ENCODE measurements at regions not wholly inside any gene's neighbourhood (a gene's known extent, or its start where the extent isn't known, plus 50 kb on each side); places are given as distances from the start of the nearest gene placed in this dataset.

DNA sequence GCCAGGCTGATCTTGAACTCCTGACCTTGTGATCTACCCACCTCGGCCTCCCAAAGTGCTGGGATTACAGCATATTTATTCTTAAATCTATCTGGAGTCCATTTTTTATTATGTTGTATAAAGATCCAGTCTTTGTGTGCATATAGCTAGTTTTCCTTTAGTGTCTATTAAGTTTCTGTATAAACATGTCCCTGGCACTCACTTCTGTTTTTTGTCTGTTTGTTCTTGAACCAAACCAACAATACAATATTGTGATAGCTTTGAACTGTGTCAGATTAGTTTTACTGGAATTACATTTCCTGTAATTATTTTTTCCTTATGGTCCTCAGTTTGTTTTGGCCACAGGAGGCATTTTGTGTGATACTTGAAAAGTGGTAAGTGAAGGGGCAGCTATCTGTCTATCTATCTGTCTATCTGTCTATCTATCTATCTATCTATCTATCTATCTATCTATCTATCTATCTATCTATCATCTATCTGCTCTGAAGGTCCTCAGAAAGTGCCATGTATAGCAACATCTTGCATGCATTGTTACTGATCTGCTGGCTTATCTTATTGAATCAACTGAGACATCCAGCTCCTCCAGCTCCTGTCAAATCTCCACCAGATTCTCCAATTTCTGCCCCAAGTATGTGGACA, 70.9 kb upstream of the ACVR1 start:
- H3K27me3 ChIP-seq (ENCODE audit: control insufficient read depth in 2 of 2, insufficient read depth in 1 of 2, low read length in 1 of 2): no peaks in the 10 kb centered on the region
- no peak overlapping the region for H3K27ac ChIP-seq (ENCODE audit: low read depth in 1 of 2, low read length in 1 of 2)
- no peak overlapping the region for H3K4me3 ChIP-seq (ENCODE audit: low read length in 2 of 2)
- H3K36me3 ChIP-seq (ENCODE audit: control insufficient read depth in 2 of 2, insufficient read depth in 2 of 2, low read length in 1 of 2): no peaks in the 10 kb centered on the region
- H3K9me3 ChIP-seq (ENCODE audit: control insufficient read depth in 2 of 2, insufficient read depth in 1 of 2, low read length in 1 of 2): no peaks in the 10 kb centered on the region
- WGBS: 98% methylated on average over 1 of the region's 1 CpG
- DNase-seq (ENCODE audit: low read depth in 6 of 9, low spot score in 9 of 9): no peak
- H3K4me1 ChIP-seq (ENCODE audit: control insufficient read depth in 2 of 2, insufficient read depth in 2 of 2, low read length in 2 of 2): no peaks in the 10 kb centered on the region

DNA sequence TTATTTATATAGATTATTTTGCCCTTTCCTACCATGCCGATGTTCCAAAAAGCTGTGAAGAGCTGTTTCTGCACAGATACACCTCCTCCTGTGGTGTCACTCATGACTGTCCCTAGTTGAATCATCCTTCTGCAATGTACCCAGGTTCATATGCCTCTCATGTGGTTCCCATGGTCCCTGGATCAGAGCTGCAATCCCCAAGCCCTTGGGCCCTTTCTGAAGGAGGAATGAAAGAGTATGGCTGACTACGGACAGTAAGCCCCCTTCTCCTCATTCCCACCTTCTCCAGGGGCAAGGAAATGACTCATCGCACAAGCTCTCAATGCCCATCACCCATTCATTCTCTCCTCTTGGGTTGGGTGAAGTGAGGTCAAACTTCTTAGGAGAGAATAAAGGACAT, 63.9 kb upstream of the ACVR1 start:
- Histone ChIP-seq H3K27ac (ENCODE audit: low read depth in 1 of 2, low read length in 1 of 2) (no peak overlapping the region), H3K27me3 (ENCODE audit: control insufficient read depth in 2 of 2, insufficient read depth in 1 of 2, low read length in 1 of 2) (no peaks in the 10 kb centered on the region), H3K4me1 (ENCODE audit: control insufficient read depth in 2 of 2, insufficient read depth in 2 of 2, low read length in 2 of 2) (no peaks in the 10 kb centered on the region), H3K4me3 (ENCODE audit: low read length in 2 of 2) (no peak overlapping the region), H3K36me3 (ENCODE audit: control insufficient read depth in 2 of 2, insufficient read depth in 2 of 2, low read length in 1 of 2) (no peaks in the 10 kb centered on the region), H3K9me3 (ENCODE audit: control insufficient read depth in 2 of 2, insufficient read depth in 1 of 2, low read length in 1 of 2) (no peaks in the 10 kb centered on the region)
- WGBS: 97% methylated on average over 3 of the region's 3 CpGs
- no peak for DNase-seq (ENCODE audit: low read depth in 6 of 9, low spot score in 9 of 9)

GRCh38 chr2:157938556-157938955, 62.4 kb upstream of the ACVR1 start:
- DNase-seq (ENCODE audit: low read depth in 6 of 9, low spot score in 9 of 9): no peak

GRCh38 chr2:157936406-157936805, 60.3 kb upstream of the ACVR1 start:
- Histone ChIP-seq H3K27ac (ENCODE audit: low read depth in 1 of 2, low read length in 1 of 2) (no peak overlapping the region), H3K4me1 (ENCODE audit: control insufficient read depth in 2 of 2, insufficient read depth in 2 of 2, low read length in 2 of 2) (no peaks in the 10 kb centered on the region), H3K27me3 (ENCODE audit: control insufficient read depth in 2 of 2, insufficient read depth in 1 of 2, low read length in 1 of 2) (no peaks in the 10 kb centered on the region), H3K4me3 (ENCODE audit: low read length in 2 of 2) (no peak overlapping the region), H3K9me3 (ENCODE audit: control insufficient read depth in 2 of 2, insufficient read depth in 1 of 2, low read length in 1 of 2) (no peaks in the 10 kb centered on the region), H3K36me3 (ENCODE audit: control insufficient read depth in 2 of 2, insufficient read depth in 2 of 2, low read length in 1 of 2) (no peaks in the 10 kb centered on the region)
- 89% methylated on average over 1 of the region's 1 CpG for WGBS
- DNase-seq (ENCODE audit: low read depth in 6 of 9, low spot score in 9 of 9): no peak

More at GRCh38 chr2:157938556-157938955, 62.4 kb upstream of the ACVR1 start:
- H3K4me3 ChIP-seq (ENCODE audit: low read length in 2 of 2): no peak overlapping the region
- WGBS: 96% methylated on average over 3 of the region's 3 CpGs
- H3K27me3 ChIP-seq (ENCODE audit: control insufficient read depth in 2 of 2, insufficient read depth in 1 of 2, low read length in 1 of 2): no peaks in the 10 kb centered on the region
- H3K4me1 ChIP-seq (ENCODE audit: control insufficient read depth in 2 of 2, insufficient read depth in 2 of 2, low read length in 2 of 2): no peaks in the 10 kb centered on the region
- no peaks in the 10 kb centered on the region for H3K9me3 ChIP-seq (ENCODE audit: control insufficient read depth in 2 of 2, insufficient read depth in 1 of 2, low read length in 1 of 2)
- H3K27ac ChIP-seq (ENCODE audit: low read depth in 1 of 2, low read length in 1 of 2): no peak overlapping the region
- no peaks in the 10 kb centered on the region for H3K36me3 ChIP-seq (ENCODE audit: control insufficient read depth in 2 of 2, insufficient read depth in 2 of 2, low read length in 1 of 2)

GRCh38 chr2:157935378-157935906, 59.3 kb upstream of the ACVR1 start:
- no peaks in the 10 kb centered on the region for H3K27me3 ChIP-seq (ENCODE audit: control insufficient read depth in 2 of 2, insufficient read depth in 1 of 2, low read length in 1 of 2)
- H3K4me1 ChIP-seq (ENCODE audit: control insufficient read depth in 2 of 2, insufficient read depth in 2 of 2, low read length in 2 of 2): no peaks in the 10 kb centered on the region
- no peak overlapping the region for H3K27ac ChIP-seq (ENCODE audit: low read depth in 1 of 2, low read length in 1 of 2)
- H3K36me3 ChIP-seq (ENCODE audit: control insufficient read depth in 2 of 2, insufficient read depth in 2 of 2, low read length in 1 of 2): no peaks in the 10 kb centered on the region
- no peaks in the 10 kb centered on the region for H3K9me3 ChIP-seq (ENCODE audit: control insufficient read depth in 2 of 2, insufficient read depth in 1 of 2, low read length in 1 of 2)
- DNase-seq (ENCODE audit: low read depth in 6 of 9, low spot score in 9 of 9): no peak
- WGBS: 91% methylated on average over 2 of the region's 2 CpGs
- no peak overlapping the region for H3K4me3 ChIP-seq (ENCODE audit: low read length in 2 of 2)

DNA sequence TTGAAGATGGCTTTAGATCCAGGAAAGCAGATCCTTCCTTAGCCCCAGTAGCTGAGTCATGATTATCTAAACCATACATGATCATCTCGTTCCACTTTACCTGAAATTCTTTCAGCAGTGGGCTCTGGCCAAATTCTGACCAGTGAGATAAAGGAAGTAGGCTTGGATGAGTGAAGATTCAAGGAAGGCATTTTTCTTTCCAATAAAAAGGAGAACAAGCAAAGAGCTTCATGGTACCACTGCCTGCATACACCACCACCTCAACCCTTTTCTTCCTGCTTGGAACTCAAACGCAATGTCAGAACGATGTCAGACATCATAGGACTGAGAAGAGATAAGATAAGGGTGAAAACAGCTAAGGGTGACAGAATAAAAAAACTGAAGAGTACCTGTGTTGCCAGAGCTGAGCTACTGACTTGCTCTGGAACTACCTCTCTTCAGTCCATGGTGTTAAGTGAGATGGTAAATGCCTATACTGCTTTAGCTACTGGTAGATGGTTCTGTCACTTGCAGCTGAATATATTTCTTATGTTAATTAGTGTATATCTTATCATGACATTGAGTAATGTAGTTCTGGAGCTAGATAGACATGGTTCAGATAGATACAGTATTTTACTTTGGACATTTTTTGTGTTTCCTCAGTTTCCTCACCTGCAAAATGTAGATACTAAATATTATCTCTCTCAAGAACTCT, 58.7 kb upstream of the ACVR1 start:
- no peaks in the 10 kb centered on the region for H3K4me1 ChIP-seq (ENCODE audit: control insufficient read depth in 2 of 2, insufficient read depth in 2 of 2, low read length in 2 of 2)
- no peaks in the 10 kb centered on the region for H3K9me3 ChIP-seq (ENCODE audit: control insufficient read depth in 2 of 2, insufficient read depth in 1 of 2, low read length in 1 of 2)
- no peaks in the 10 kb centered on the region for H3K36me3 ChIP-seq (ENCODE audit: control insufficient read depth in 2 of 2, insufficient read depth in 2 of 2, low read length in 1 of 2)
- H3K27me3 ChIP-seq (ENCODE audit: control insufficient read depth in 2 of 2, insufficient read depth in 1 of 2, low read length in 1 of 2): no peaks in the 10 kb centered on the region
- no peak for DNase-seq (ENCODE audit: low read depth in 6 of 9, low spot score in 9 of 9)
- 91% methylated on average over 3 of the region's 3 CpGs for WGBS
- no peak overlapping the region for H3K27ac ChIP-seq (ENCODE audit: low read depth in 1 of 2, low read length in 1 of 2)
- H3K4me3 ChIP-seq (ENCODE audit: low read length in 2 of 2): no peak overlapping the region

DNA sequence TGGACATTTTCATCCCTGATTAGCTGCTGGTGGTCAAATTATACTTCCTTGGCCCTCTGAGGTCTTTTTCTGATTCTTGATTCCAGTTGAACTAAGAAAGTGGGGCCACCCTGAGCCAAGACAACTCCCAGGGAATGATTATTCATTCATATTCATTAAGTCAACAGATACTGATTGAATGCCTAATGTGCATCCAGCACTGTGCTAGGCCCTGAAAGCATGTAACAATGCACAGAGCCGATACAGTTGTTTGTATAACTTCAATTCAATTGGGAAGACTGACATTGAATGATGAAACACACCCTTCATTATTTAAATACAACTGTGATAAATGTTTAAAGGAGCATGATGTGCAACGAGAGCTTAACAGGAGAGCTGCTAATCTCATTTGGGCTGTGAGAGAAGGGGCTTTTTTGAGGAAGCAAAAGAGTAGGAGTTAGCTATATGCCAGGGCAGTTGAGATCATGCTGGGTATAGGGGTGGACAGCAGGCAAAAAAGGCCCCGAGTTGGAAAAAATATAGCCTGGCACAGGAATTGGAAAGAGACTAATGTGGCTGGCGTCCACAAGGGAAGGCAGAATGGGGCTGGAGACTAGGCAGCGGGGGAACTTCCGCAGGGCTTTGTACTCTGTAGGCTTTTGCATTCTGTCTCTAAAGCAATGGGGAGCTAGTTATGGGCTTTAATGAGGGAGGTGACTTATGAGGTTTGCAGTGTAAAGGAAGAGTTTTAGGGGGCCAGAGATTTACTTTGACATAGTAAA, 57.2 kb upstream of the ACVR1 start:
- Histone ChIP-seq H3K36me3 (ENCODE audit: control insufficient read depth in 2 of 2, insufficient read depth in 2 of 2, low read length in 1 of 2) (no peaks in the 10 kb centered on the region), H3K4me1 (ENCODE audit: control insufficient read depth in 2 of 2, insufficient read depth in 2 of 2, low read length in 2 of 2) (no peaks in the 10 kb centered on the region), H3K27ac (ENCODE audit: low read depth in 1 of 2, low read length in 1 of 2) (no peak overlapping the region), H3K4me3 (ENCODE audit: low read length in 2 of 2) (no peak overlapping the region), H3K9me3 (ENCODE audit: control insufficient read depth in 2 of 2, insufficient read depth in 1 of 2, low read length in 1 of 2) (no peaks in the 10 kb centered on the region), H3K27me3 (ENCODE audit: control insufficient read depth in 2 of 2, insufficient read depth in 1 of 2, low read length in 1 of 2) (no peaks in the 10 kb centered on the region)
- 95% methylated on average over 6 of the region's 6 CpGs for WGBS
- DNase-seq (ENCODE audit: low read depth in 6 of 9, low spot score in 9 of 9): no peak

DNA sequence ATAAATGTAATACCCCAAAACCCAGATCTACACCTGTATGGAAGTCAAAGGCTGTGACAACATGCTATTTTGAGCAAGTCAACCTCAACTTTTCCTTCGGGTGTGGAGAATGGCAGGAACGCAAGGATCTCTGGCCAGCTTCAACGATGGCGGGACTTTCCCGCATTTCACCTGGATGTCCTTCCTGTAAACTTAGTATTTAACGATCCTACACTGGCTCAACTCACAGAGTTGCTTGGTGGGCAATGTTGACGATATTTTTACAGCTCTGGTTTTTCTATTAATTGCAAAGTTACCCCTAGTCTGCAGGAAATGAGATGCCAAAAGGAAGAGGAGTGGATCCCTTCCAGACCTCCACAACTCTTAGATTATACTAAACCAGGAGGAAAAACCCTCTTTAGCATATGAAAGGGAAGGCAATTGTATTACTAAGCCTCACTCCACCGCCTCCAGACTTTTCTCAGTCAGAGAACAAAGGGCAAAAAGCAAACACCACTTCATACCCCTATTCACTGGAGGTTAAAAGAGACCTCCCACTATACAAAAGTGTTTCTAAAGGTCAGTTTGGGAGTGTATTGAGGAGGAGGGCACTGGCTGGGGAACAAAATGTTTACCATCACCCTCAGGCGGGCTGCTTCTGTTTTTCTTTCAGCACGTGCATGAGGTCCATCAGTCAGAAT, 56.5 kb upstream of the ACVR1 start:
- Histone ChIP-seq H3K4me3 (ENCODE audit: low read length in 2 of 2) (no peak overlapping the region), H3K36me3 (ENCODE audit: control insufficient read depth in 2 of 2, insufficient read depth in 2 of 2, low read length in 1 of 2) (no peaks in the 10 kb centered on the region)

More for the DNA sequence above, 56.5 kb upstream of the ACVR1 start:
- no peak for DNase-seq (ENCODE audit: low read depth in 6 of 9, low spot score in 9 of 9)
- Histone ChIP-seq H3K4me1 (ENCODE audit: control insufficient read depth in 2 of 2, insufficient read depth in 2 of 2, low read length in 2 of 2) (no peaks in the 10 kb centered on the region), H3K27ac (ENCODE audit: low read depth in 1 of 2, low read length in 1 of 2) (no peak overlapping the region), H3K27me3 (ENCODE audit: control insufficient read depth in 2 of 2, insufficient read depth in 1 of 2, low read length in 1 of 2) (no peaks in the 10 kb centered on the region), H3K9me3 (ENCODE audit: control insufficient read depth in 2 of 2, insufficient read depth in 1 of 2, low read length in 1 of 2) (no peaks in the 10 kb centered on the region)
- WGBS: 92% methylated on average over 10 of the region's 10 CpGs

Measured in thymus (tissue), 11 donors.